Lower lobe of right lung (tissue), 2 donors: ENCODE measurements at regions not wholly inside any gene's neighbourhood (a gene's known extent, or its start where the extent isn't known, plus 50 kb on each side); places are given as distances from the start of the nearest gene placed in this dataset.

Source experiments
- ATAC-seq, 2 donors: fragments of 200-7000 bp; cut with Tn5 transposase; one replicate each; pipeline ENCODE4 v1.9.1; 2020 to 2022; ENCODE audit warnings: mild to moderate bottlenecking in 2 of 2, moderate library complexity in 2 of 2
- DNase-seq: peaks from one replicate; pipeline ENCODE4 v3.0.0-alpha.2; 2020
- H3K27ac ChIP-seq: fragments of 200-600 bp; one replicate; pipeline ENCODE4 v1.8.0; 2022
- H3K27me3 ChIP-seq: fragments of 200-600 bp; one replicate; pipeline ENCODE4 v1.8.0; 2022; ENCODE audit warnings: low read depth
- H3K36me3 ChIP-seq: fragments of 200-600 bp; one replicate; pipeline ENCODE4 v1.8.0; 2022; ENCODE audit warnings: mild to moderate bottlenecking
- H3K4me1 ChIP-seq: fragments of 200-600 bp; one replicate; pipeline ENCODE4 v1.8.0; 2022
- H3K4me3 ChIP-seq: fragments of 200-600 bp; one replicate; pipeline ENCODE4 v1.8.0; 2022; ENCODE audit warnings: mild to moderate bottlenecking
- H3K9me3 ChIP-seq: fragments of 200-600 bp; one replicate; pipeline ENCODE4 v1.8.0; 2022
- CTCF ChIP-seq: fragments of 200-600 bp; IDR thresholded peaks from one replicate; pipeline ENCODE4 v1.8.0; 2022; ENCODE audit warnings: antibody characterized with exemption, mild to moderate bottlenecking
- intact Hi-C: fragments of 100-400 bp; cut with DNase I; formaldehyde crosslinking; loops from one replicate; pipeline ENCODE4 v1.11.0; 2022
- donor health status: DM: no; HTN: yes; CAD: no; lungs with severe emphysema.

DNA sequence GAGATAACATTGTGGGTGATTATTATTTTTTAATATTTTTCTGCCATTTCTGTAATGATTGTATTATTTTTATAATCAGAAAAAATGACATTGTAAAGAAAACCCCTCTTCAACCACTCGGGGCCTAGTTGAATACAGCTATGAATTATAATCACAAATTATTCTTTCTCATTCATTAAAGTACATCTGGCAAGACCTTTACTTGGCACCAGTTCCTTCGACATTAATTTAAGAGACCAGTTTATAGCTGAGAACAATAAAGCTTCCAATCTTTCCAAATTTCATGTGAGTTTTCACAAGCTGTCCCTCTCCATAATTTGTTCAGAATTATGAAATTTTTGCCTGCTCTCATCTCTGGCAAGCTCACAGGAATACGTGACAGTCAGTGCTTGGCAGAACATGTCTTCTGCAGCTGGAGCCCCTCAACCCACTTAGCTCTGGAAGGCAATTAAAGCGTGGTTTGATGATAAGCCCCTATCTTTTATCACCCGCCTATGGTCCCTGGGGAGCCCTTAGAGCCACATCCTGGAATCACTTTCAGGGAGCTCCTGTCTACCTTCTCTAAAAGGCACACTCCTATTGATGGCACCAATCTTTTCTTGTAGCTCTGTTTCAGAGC is 201.8 kb upstream of the PRNP start:
- Histone ChIP-seq H3K4me1 (no peaks in the 10 kb centered on the region), H3K9me3 (no peaks in the 10 kb centered on the region), H3K27me3 (no peaks in the 10 kb centered on the region), H3K4me3 (no peak overlapping the region), H3K27ac (no peak overlapping the region), H3K36me3 (no peaks in the 10 kb centered on the region)
- DNase-seq: no peak
- intact Hi-C loops: no loop called here
- ATAC-seq: no peak
- no peak for TF ChIP-seq CTCF

DNA sequence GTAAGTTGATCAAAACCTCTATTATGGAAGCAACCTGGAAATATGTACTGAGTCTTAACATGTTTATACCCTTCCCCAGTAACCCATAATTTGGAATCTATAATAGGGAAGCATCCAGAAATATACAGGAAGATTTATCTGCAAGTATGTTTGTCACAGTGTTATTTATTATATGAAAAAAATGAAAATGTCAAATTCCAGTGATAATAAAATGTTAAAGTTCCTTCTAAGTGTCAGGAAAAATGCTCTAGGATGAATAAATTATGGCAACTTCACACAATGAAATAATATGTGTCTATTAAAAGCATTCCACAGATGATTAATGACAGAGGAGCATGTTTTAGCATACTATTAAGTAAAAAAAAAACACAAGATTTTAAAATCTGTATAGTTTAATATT is 202.3 kb upstream of the PRNP start:
- no peak for TF ChIP-seq CTCF
- H3K36me3 ChIP-seq: no peaks in the 10 kb centered on the region
- no peak overlapping the region for H3K27ac ChIP-seq
- H3K4me1 ChIP-seq: no peaks in the 10 kb centered on the region
- no peak overlapping the region for H3K4me3 ChIP-seq
- intact Hi-C loops: no loop called here
- DNase-seq (no peak), ATAC-seq (no peak)
- no peaks in the 10 kb centered on the region for H3K9me3 ChIP-seq
- H3K27me3 ChIP-seq: no peaks in the 10 kb centered on the region

GRCh38 chr20:4483486-4483885 is 202.8 kb upstream of the PRNP start:
- no peak for TF ChIP-seq CTCF

GRCh38 chr20:4480104-4480503 is 206.2 kb upstream of the PRNP start:
- Histone ChIP-seq H3K27ac (no peak overlapping the region), H3K4me1 (no peaks in the 10 kb centered on the region), H3K27me3 (no peaks in the 10 kb centered on the region), H3K36me3 (no peaks in the 10 kb centered on the region), H3K4me3 (no peak overlapping the region), H3K9me3 (no peaks in the 10 kb centered on the region)
- TF ChIP-seq CTCF: no peak
- intact Hi-C loops: no loop called here
- ATAC-seq (no peak), DNase-seq (no peak)

More at GRCh38 chr20:4483486-4483885, 202.8 kb upstream of the PRNP start:
- no peak overlapping the region for H3K27ac ChIP-seq
- intact Hi-C loops: no loop called here
- no peak for DNase-seq
- H3K4me3 ChIP-seq: no peak overlapping the region
- H3K4me1 ChIP-seq: no peaks in the 10 kb centered on the region
- no peaks in the 10 kb centered on the region for H3K27me3 ChIP-seq
- H3K36me3 ChIP-seq: no peaks in the 10 kb centered on the region
- no peaks in the 10 kb centered on the region for H3K9me3 ChIP-seq
- no peak for ATAC-seq

GRCh38 chr20:4476903-4477500 is 209.3 kb upstream of the PRNP start:
- Histone ChIP-seq H3K4me1 (no peaks in the 10 kb centered on the region), H3K27me3 (no peaks in the 10 kb centered on the region), H3K4me3 (no peak overlapping the region), H3K9me3 (no peaks in the 10 kb centered on the region), H3K27ac (no peak overlapping the region), H3K36me3 (no peaks in the 10 kb centered on the region)
- TF ChIP-seq CTCF: no peak
- ATAC-seq (no peak), DNase-seq (no peak)
- intact Hi-C loops: no loop called here
